ENCODE measurements at regions not wholly inside any gene's neighbourhood (a gene's known extent, or its start where the extent isn't known, plus 50 kb on each side); places are given as distances from the start of the nearest gene placed in this dataset.

GRCh38 chr20:40333591-40333990, 355.4 kb downstream of the MAFB start:
- DNase-seq (ENCODE audit: low read depth in 1 of 2, low spot score in 1 of 2): no peak
- no peak overlapping the region for H3K4me3 ChIP-seq (replicated peaks; ENCODE audit: insufficient read depth, low read length)
- H3K27ac ChIP-seq (replicated peaks): no peak overlapping the region

GRCh38 chr20:40331807-40332560, 357.1 kb downstream of the MAFB start:
- no peak for DNase-seq (ENCODE audit: low read depth in 1 of 2, low spot score in 1 of 2)
- Histone ChIP-seq H3K4me3 (replicated peaks; ENCODE audit: insufficient read depth, low read length) (no peak overlapping the region), H3K27ac (replicated peaks) (no peak overlapping the region), H3K27me3 (ENCODE audit: insufficient read depth, poor library complexity, severe bottlenecking) (no peaks in the 10 kb centered on the region)
- TF ChIP-seq GABPA (IDR thresholded peaks at IDR 0.05; ENCODE audit: low read depth) (no peak), REST (IDR thresholded peaks at IDR 0.05; ENCODE audit: insufficient replicate concordance, low read depth) (no peak), SPI1 (IDR thresholded peaks at IDR 0.05; ENCODE audit: borderline replicate concordance, low read depth) (no peak)

More at GRCh38 chr20:40333591-40333990, 355.4 kb downstream of the MAFB start:
- no peaks in the 10 kb centered on the region for H3K27me3 ChIP-seq (ENCODE audit: insufficient read depth, poor library complexity, severe bottlenecking)
- TF ChIP-seq SPI1 (IDR thresholded peaks at IDR 0.05; ENCODE audit: borderline replicate concordance, low read depth) (no peak), POLR2AphosphoS5 (IDR thresholded peaks at IDR 0.05; ENCODE audit: low read depth) (no peak), GABPA (IDR thresholded peaks at IDR 0.05; ENCODE audit: low read depth) (no peak), REST (IDR thresholded peaks at IDR 0.05; ENCODE audit: insufficient replicate concordance, low read depth) (no peak)

- no peak for DNase-seq (ENCODE audit: low read depth in 1 of 2, low spot score in 1 of 2)
- TF ChIP-seq CTCF (IDR thresholded peaks at IDR 0.05; ENCODE audit: insufficient read depth, low read length) (no peak), SPI1 (IDR thresholded peaks at IDR 0.05; ENCODE audit: borderline replicate concordance, low read depth) (no peak), GABPA (IDR thresholded peaks at IDR 0.05; ENCODE audit: low read depth) (no peak), REST (IDR thresholded peaks at IDR 0.05; ENCODE audit: insufficient replicate concordance, low read depth) (no peak), POLR2AphosphoS5 (IDR thresholded peaks at IDR 0.05; ENCODE audit: low read depth) (no peak)
- no peak overlapping the region for H3K27ac ChIP-seq (replicated peaks)
- no peak overlapping the region for H3K4me3 ChIP-seq (replicated peaks; ENCODE audit: insufficient read depth, low read length)
- H3K27me3 ChIP-seq (ENCODE audit: insufficient read depth, poor library complexity, severe bottlenecking): no peaks in the 10 kb centered on the region
Observed at GRCh38 chr20:40331249-40331648, 357.8 kb downstream of the MAFB start.

- Histone ChIP-seq H3K4me3 (replicated peaks; ENCODE audit: insufficient read depth, low read length) (no peak overlapping the region), H3K27ac (replicated peaks) (no peak overlapping the region), H3K27me3 (ENCODE audit: insufficient read depth, poor library complexity, severe bottlenecking) (no peaks in the 10 kb centered on the region)
- no peak for TF ChIP-seq REST (IDR thresholded peaks at IDR 0.05; ENCODE audit: insufficient replicate concordance, low read depth)
- TF ChIP-seq CTCF (IDR thresholded peaks at IDR 0.05; ENCODE audit: insufficient read depth, low read length): no peak
- TF ChIP-seq POLR2AphosphoS5 (IDR thresholded peaks at IDR 0.05; ENCODE audit: low read depth): no peak
- no peak for TF ChIP-seq SPI1 (IDR thresholded peaks at IDR 0.05; ENCODE audit: borderline replicate concordance, low read depth)
- TF ChIP-seq GABPA (IDR thresholded peaks at IDR 0.05; ENCODE audit: low read depth): no peak
- DNase-seq (ENCODE audit: low read depth in 1 of 2, low spot score in 1 of 2): no peak
Observed at GRCh38 chr20:40329321-40329720, 359.7 kb downstream of the MAFB start.
